K562 (cell line): ENCODE measurements at regions not wholly inside any gene's neighbourhood (a gene's known extent, or its start where the extent isn't known, plus 50 kb on each side); places are given as distances from the start of the nearest gene placed in this dataset.

Experiments
- ATAC-seq: fragments of 200-7000 bp; cut with Tn5 transposase; 3 replicates; pipeline ENCODE4 v1.9.1; 2020; ENCODE audit warnings: moderate library complexity
- BruUV-seq: library from RNA; stranded (reverse); fragments of 400-500 nt; replicated peaks from 2 replicates; lab custom pipeline; 2021; lab: Mats Ljungman, UMichigan
- CTCF ChIA-PET: fragments of 300-600 bp; formaldehyde crosslinking; extraction: SDS; loops from one replicate; lab custom pipeline; 2021; ENCODE audit warnings: low intra/inter-chr PET ratio; lab: Yijun Ruan, JAX
- POLR2A ChIA-PET: fragments of 300-600, 350-650 bp; sonication (Branson Sonifier 250); formaldehyde crosslinking; extraction: SDS; loops from one replicate; lab custom pipeline; 2021; ENCODE audit warnings: antibody characterized with exemption, inconsistent platforms; lab: Yijun Ruan, JAX
- DNase-seq, 4 experiments: peaks; one replicate each; pipeline versions ENCODE4 v3.0.0 to v3.0.0-alpha.2; 2011 to 2018; ENCODE audit warnings: low spot score in 3 of 4, mixed read lengths in 3 of 4; ENCODE audit errors: extremely low read depth in 1 of 4
- FAIRE-seq: peaks from 2 replicates; lab custom pipeline; 2011; peaks lifted over from hg19 to GRCh38; lab: Jason Lieb, UNC
- H2AFZ ChIP-seq: 2 replicates; pipeline ENCODE4 v1.6.0; 2011; ENCODE audit warnings: low read depth, low read length, control low read depth, inconsistent platforms
- H3K27ac ChIP-seq: fragments of 200-600 bp; 3 replicates; pipeline ENCODE4 v1.8.0; 2011; ENCODE audit warnings: low read depth, mild to moderate bottlenecking, control low read depth, inconsistent platforms, low read length, moderate library complexity, mixed read lengths; ENCODE audit errors: extremely low read depth
- H3K27me3 ChIP-seq, 2 experiments: fragments of 300-600 bp in 1 of 2; 2 replicates in 1 of 2; 3 replicates in 1 of 2; pipeline versions ENCODE4 v1.6.0 to v1.8.0; 2011; ENCODE audit warnings: inconsistent platforms in 2 of 2, low read length in 2 of 2, mild to moderate bottlenecking in 1 of 2, mixed read lengths in 1 of 2, moderate library complexity in 1 of 2; ENCODE audit not compliant: control insufficient read depth in 2 of 2, insufficient read depth in 2 of 2
- H3K36me3 ChIP-seq: fragments of 300-600 bp; 3 replicates; pipeline ENCODE4 v1.8.0; 2011; ENCODE audit warnings: mild to moderate bottlenecking, low read length, inconsistent platforms; ENCODE audit not compliant: control insufficient read depth, insufficient read depth
- H3K4me1 ChIP-seq, 2 experiments: fragments of 200-600 bp in 1 of 2; replicated peaks in 1 of 2; 2 replicates in 1 of 2; 3 replicates in 1 of 2; pipeline versions ENCODE4 v1.5.1 to v1.8.0; 2011; ENCODE audit warnings: inconsistent platforms in 2 of 2, low read length in 2 of 2, mild to moderate bottlenecking in 1 of 2, mixed read lengths in 1 of 2, moderate library complexity in 1 of 2; ENCODE audit not compliant: control insufficient read depth in 2 of 2, insufficient read depth in 2 of 2
- H3K4me2 ChIP-seq: 2 replicates; pipeline ENCODE4 v1.6.1; 2011; ENCODE audit warnings: low read length, control low read depth, inconsistent platforms, mixed read lengths; ENCODE audit not compliant: insufficient read depth
- H3K4me3 ChIP-seq: fragments of 200-600 bp; sonication (generic), shearing (Covaris generic); 2 replicates; pipeline ENCODE4 v1.5.1; 2016; ENCODE audit warnings: control low read depth, inconsistent platforms
- H3K79me2 ChIP-seq: fragments of 200-600 bp; 3 replicates; pipeline ENCODE4 v1.8.0; 2011; ENCODE audit warnings: low read length, inconsistent platforms; ENCODE audit not compliant: control insufficient read depth, insufficient read depth
- H3K9ac ChIP-seq, 2 experiments: 2 replicates each; pipeline versions ENCODE4 v1.6.0 to v1.6.1; 2011; ENCODE audit warnings: low read depth in 2 of 2, low read length in 2 of 2, control low read depth in 1 of 2, inconsistent platforms in 1 of 2, mild to moderate bottlenecking in 1 of 2, mixed read lengths in 1 of 2; ENCODE audit not compliant: insufficient read depth in 1 of 2
- H3K9me1 ChIP-seq: one replicate; pipeline ENCODE4 v1.6.0; 2011; ENCODE audit warnings: inconsistent platforms, mild to moderate bottlenecking, low read length, moderate library complexity; ENCODE audit not compliant: control insufficient read depth, insufficient read depth
- H3K9me3 ChIP-seq: replicated peaks from 2 replicates; pipeline ENCODE4 v1.5.1; 2011; ENCODE audit warnings: low read depth, low read length, inconsistent platforms; ENCODE audit not compliant: control insufficient read depth, insufficient read depth
- H4K20me1 ChIP-seq: replicated peaks from 2 replicates; pipeline ENCODE4 v1.6.1; 2011; ENCODE audit warnings: low read length, inconsistent platforms, mixed read lengths; ENCODE audit not compliant: control insufficient read depth, insufficient read depth
- AFF1 ChIP-seq, 2 experiments: fragments of 450-650 bp; IDR thresholded peaks; 2 replicates each; pipeline ENCODE4 v1.6.1; 2018; ENCODE audit warnings: mild to moderate bottlenecking in 2 of 2, low read depth in 1 of 2; ENCODE audit not compliant: partially characterized antibody in 2 of 2
- NR4A1 ChIP-seq, 2 experiments: fragments of 250-450 bp in 1 of 2; fragments of 450-650 bp in 1 of 2; sonication (Bioruptor Pico) in 1 of 2; IDR thresholded peaks; 2 replicates each; pipeline versions ENCODE4 v1.4.0 to v1.6.1; 2016 to 2020; ENCODE audit warnings: mild to moderate bottlenecking in 2 of 2, missing compliant biosample characterization in 1 of 2, missing genetic modification characterization in 1 of 2, moderate library complexity in 1 of 2
- RHOXF2B ChIP-seq: fragments of 250-450 bp; sonication (Bioruptor Pico); conservative IDR thresholded peaks from 2 replicates; pipeline ENCODE4 v1.5.1; 2021
- WGBS: fragments of 100-300 bp; shearing (Covaris generic); methylation state at CpG from one replicate; pipeline ENCODE4 v1.1.6; 2016; ENCODE audit warnings: low coverage, mixed read lengths; ENCODE audit not compliant: insufficient coverage; ENCODE audit errors: missing lambda C conversion rate; 5-methylcytosine and 5-hydroxymethylcytosine counted together
- in situ Hi-C: fragments of 300-500 bp; cut with MboI; formaldehyde crosslinking; loops from 4 replicates; pipeline ENCODE4 v1.15.0; 2018; ENCODE audit warnings: inconsistent platforms, mixed read lengths
- intact Hi-C: fragments of 100-400 bp; cut with micrococcal nuclease; formaldehyde crosslinking; loops from 2 replicates; pipeline ENCODE4 v1.14.2; 2022

- ATAC-seq = no peak
Observed at GRCh38 chr5:174281855-174282254, 236.3 kb downstream of the NSG2 start.

More at GRCh38 chr5:174281855-174282254, 236.3 kb downstream of the NSG2 start:
- H3K4me3 ChIP-seq = no peak overlapping the region
- H3K9ac ChIP-seq = no peak overlapping the region
- FAIRE-seq (no peak), DNase-seq (no peak)
- intact Hi-C loops (no loop called here), in situ Hi-C loops (no loop called here)
- TF ChIP-seq AFF1 (IDR thresholded peaks at IDR 0.05; ENCODE audit: low read depth in 1 of 2, partially characterized antibody in 2 of 2) (no peak), NR4A1 (CRISPR knock-in tag; IDR thresholded peaks at IDR 0.05) (no peak), NR4A1 (tag; IDR thresholded peaks at IDR 0.05) (no peak), RHOXF2B (no peak)
- no TSS peak for BruUV-seq
- POLR2A ChIA-PET = interaction anchor here (1.0 kb wide), 1 partner anchor 10 kb away, joined by 3 read pairs; no protein-coding TSS in a partner anchor
- H2AFZ ChIP-seq = no peak overlapping the region
- no peaks in the 10 kb centered on the region for H3K4me1 ChIP-seq
- H3K27me3 ChIP-seq = peaks cover 0 to 10% of the 10 kb centered on the region in 2 experiments; a peak in 2 of 5 replicates
- 4% methylated on average over 5 of the region's 5 CpGs for WGBS
- H3K27ac ChIP-seq = no peak overlapping the region
- H4K20me1 ChIP-seq = 0 out of 2 replicates have a peak, but pooled peaks cover 4% of the 10 kb centered on the region
- no peaks in the 10 kb centered on the region for H3K9me1 ChIP-seq
- CTCF ChIA-PET = no interaction called here
- H3K36me3 ChIP-seq = no peaks in the 10 kb centered on the region
- H3K9me3 ChIP-seq = no peaks in the 10 kb centered on the region
- no peaks in the 10 kb centered on the region for H3K79me2 ChIP-seq
- H3K4me2 ChIP-seq = no peak overlapping the region
